IPS-18c (cell line): ENCODE measurements at regions not wholly inside any gene's neighbourhood (a gene's known extent, or its start where the extent isn't known, plus 50 kb on each side); places are given as distances from the start of the nearest gene placed in this dataset.
"Not testable (repeated sequence)": the region's sequence is repeated elsewhere in the genome, so short reads cannot be mapped to it uniquely, and the experiment has no call there.

Experiments
- H3K4me3 ChIP-seq: 2 replicates; pipeline ENCODE4 v1.7.0; 2013; ENCODE audit warnings: low read depth, mild to moderate bottlenecking, low read length, moderate library complexity; ENCODE audit not compliant: insufficient read depth
- H3K9me3 ChIP-seq: one replicate; pipeline ENCODE4 v1.6.1; 2013; ENCODE audit warnings: mild to moderate bottlenecking, low read length, moderate library complexity; ENCODE audit not compliant: control insufficient read depth, insufficient read depth

- Histone ChIP-seq H3K4me3 (no peak overlapping the region), H3K9me3 (no peaks in the 10 kb centered on the region)
These were observed 102.2 kb upstream of the CCDC28A start for GRCh38 chr6:138671351-138671750.

GRCh38 chr6:138673346-138674014 is 100.1 kb upstream of the CCDC28A start:
- H3K9me3 ChIP-seq, result peaks cover 2% of the 10 kb centered on the region
- no peak overlapping the region for H3K4me3 ChIP-seq

- H3K4me3 ChIP-seq, H3K9me3 ChIP-seq: not testable (repeated sequence)
These were observed 99.1 kb upstream of the CCDC28A start for GRCh38 chr6:138674444-138674843.

DNA sequence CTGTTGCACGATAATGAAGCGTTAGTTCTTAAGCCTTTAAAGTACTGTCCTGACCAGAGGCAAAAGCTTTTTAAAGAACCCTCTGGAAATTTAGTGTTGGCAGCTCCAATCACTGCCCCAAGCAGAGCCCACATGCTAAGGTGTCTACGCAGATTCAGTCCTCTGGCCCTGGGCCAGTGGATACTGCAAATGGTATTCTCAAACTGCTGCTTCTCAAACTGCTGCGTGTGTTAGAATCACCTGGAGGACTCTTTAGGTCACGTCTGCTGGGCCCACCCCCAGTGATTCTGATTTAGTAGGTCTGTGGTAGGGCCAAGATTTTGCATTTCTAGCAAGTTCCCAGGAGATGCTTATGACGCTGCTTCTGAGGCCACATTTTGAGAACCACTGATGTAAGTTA is 96.0 kb upstream of the CCDC28A start:
- H3K4me3 ChIP-seq, result no peak overlapping the region

GRCh38 chr6:138678168-138678567 is 95.4 kb upstream of the CCDC28A start:
- H3K9me3 ChIP-seq, result peaks cover 2% of the 10 kb centered on the region
- H3K4me3 ChIP-seq, result no peak overlapping the region

More for the DNA sequence above, 96.0 kb upstream of the CCDC28A start:
- peaks cover 2% of the 10 kb centered on the region for H3K9me3 ChIP-seq

DNA sequence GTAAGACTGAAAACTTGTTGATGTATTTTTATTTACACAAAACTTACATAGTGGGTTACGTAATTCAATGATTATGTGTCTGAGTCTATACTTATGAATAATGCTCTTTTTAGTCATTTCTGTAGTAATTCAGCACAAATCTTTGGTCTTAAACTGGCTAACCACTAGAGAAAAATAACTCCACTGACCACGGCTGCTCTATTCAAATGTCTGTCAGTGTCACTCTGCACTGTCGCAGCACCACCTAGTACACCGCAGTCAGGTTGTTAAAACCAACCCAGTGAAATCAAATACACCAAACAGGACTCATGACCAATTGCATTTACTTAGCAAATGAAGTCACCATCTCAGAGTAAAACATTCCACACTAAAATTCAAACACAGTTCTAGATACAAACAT is 93.5 kb upstream of the CCDC28A start:
- no peak overlapping the region for H3K4me3 ChIP-seq
- H3K9me3 ChIP-seq, result peaks cover 2% of the 10 kb centered on the region

- H3K4me3 ChIP-seq, result no peak overlapping the region
- H3K9me3 ChIP-seq, result peaks cover 2% of the 10 kb centered on the region
These were observed 91.9 kb upstream of the CCDC28A start for GRCh38 chr6:138681627-138682026.

- H3K9me3 ChIP-seq, result no peaks in the 10 kb centered on the region
- H3K4me3 ChIP-seq, result no peak overlapping the region
These were observed 90.7 kb upstream of the CCDC28A start for GRCh38 chr6:138682704-138683527.

- Histone ChIP-seq H3K9me3 (no peaks in the 10 kb centered on the region), H3K4me3 (no peak overlapping the region)
These were observed 88.3 kb upstream of the CCDC28A start for GRCh38 chr6:138685257-138685656.

GRCh38 chr6:138685781-138686180 is 87.8 kb upstream of the CCDC28A start:
- Histone ChIP-seq H3K4me3 (no peak overlapping the region), H3K9me3 (no peaks in the 10 kb centered on the region)

DNA sequence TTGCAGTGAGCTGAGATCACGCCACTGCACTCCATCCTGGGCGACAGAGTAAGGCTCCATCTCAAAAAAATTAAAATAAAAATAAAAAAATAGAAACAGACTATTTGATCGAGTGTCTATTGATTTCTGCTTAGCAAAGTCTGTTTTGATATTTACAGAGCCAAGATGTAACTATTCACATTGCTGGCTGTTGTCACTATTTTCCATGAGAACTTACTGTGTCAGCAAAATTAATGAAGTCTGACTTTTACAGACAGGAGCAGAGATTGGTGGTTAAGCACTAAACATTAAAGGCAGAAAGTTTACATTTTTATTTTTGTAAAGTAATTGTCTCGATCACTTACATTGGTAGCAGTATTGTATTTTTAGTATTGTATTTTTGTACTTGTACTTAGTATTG is 85.0 kb upstream of the CCDC28A start:
- no peaks in the 10 kb centered on the region for H3K9me3 ChIP-seq
- no peak overlapping the region for H3K4me3 ChIP-seq

DNA sequence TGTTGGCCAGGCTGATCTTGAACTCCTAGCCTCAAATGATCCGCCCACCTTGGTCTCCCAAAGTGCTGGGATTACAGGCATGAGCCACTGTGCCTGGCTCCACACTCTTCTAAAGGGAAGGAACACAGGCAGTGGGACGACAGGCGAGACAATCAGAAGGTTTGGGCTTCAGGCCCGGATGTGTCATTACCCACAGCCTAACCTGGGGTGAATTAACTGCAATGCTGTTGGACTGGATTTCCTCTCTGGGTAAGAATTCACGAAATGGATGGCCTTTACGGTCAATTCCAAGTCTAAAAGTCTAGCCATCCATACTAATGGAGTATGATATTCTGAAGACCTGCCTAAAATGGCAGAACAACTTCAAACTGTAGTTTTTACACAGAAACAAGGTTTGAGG is 83.7 kb upstream of the CCDC28A start:
- Histone ChIP-seq H3K4me3 (no peak overlapping the region), H3K9me3 (no peaks in the 10 kb centered on the region)

DNA sequence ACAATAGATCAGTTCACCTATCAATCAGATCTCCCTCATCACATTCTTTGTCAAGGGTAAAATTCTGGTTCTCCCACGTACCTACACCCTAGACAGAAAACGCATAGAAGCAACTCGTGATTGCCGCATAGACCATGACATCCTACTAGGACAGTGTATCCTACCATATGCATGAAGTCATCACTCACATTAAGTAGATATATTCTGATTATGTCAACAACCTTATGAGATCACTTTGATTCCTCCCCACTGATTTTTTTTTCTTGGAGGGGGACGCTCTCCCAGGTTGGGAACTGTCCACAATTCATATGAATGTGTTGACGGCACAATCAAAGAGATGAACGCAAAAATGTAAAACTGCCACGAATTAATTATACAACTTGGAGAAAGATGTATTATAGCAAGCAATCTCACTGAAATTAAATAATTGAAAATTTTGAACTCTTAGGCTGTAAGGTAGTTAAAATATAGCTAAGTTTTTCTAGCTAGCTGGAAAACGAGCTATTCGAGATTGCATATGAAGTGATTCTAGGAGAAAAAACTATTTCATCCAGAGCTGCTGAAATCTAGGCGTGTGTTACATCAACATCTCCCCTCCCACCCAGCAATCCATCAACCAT is 82.5 kb upstream of the CCDC28A start:
- H3K9me3 ChIP-seq, result no peaks in the 10 kb centered on the region
- peak overlapping the region; percentile 77 for H3K4me3 ChIP-seq

GRCh38 chr6:138691595-138692057 is 81.9 kb upstream of the CCDC28A start:
- Histone ChIP-seq H3K9me3 (no peaks in the 10 kb centered on the region), H3K4me3 (peak overlapping the region; percentile 77)

GRCh38 chr6:138692058-138692977 is 81.3 kb upstream of the CCDC28A start:
- Histone ChIP-seq H3K9me3 (no peaks in the 10 kb centered on the region), H3K4me3 (peak overlapping the region; percentile 77)

GRCh38 chr6:138692978-138693909 is 80.3 kb upstream of the CCDC28A start:
- Histone ChIP-seq H3K4me3 (peak overlapping the region; percentile 77), H3K9me3 (no peaks in the 10 kb centered on the region)
